GM23338 (cell line): ENCODE measurements at regions not wholly inside any gene's neighbourhood (a gene's known extent, or its start where the extent isn't known, plus 50 kb on each side); places are given as distances from the start of the nearest gene placed in this dataset.

Source experiments
- ATAC-seq: fragments of 200-7000 bp; cut with Tn5 transposase; 3 replicates; pipeline ENCODE4 v1.9.1; 2020
- DNase-seq: peaks from one replicate; pipeline ENCODE4 v3.0.0-alpha.2; 2015; ENCODE audit warnings: low spot score
- H2AFZ ChIP-seq: fragments of 200-600 bp; sonication (generic); 2 replicates; pipeline ENCODE4 v1.8.0; 2016; ENCODE audit warnings: antibody characterized with exemption, mild to moderate bottlenecking, moderate library complexity
- H3F3A ChIP-seq: fragments of 200-600 bp; sonication (generic); replicated peaks from 2 replicates; pipeline ENCODE4 v1.8.0; 2017; ENCODE audit warnings: antibody characterized with exemption, mixed run types, low read depth
- H3K27ac ChIP-seq: fragments of 200-600 bp; sonication (generic); 2 replicates; pipeline ENCODE4 v1.6.1; 2016; ENCODE audit warnings: low read depth
- H3K27me3 ChIP-seq: fragments of 200-600 bp; sonication (generic); 2 replicates; pipeline ENCODE4 v1.8.0; 2016; ENCODE audit warnings: mild to moderate bottlenecking, mixed run types, moderate library complexity; ENCODE audit not compliant: insufficient read depth
- H3K36me3 ChIP-seq: fragments of 200-600 bp; sonication (generic); 2 replicates; pipeline ENCODE4 v1.8.0; 2016; ENCODE audit warnings: mild to moderate bottlenecking; ENCODE audit not compliant: insufficient read depth
- H3K4me1 ChIP-seq: fragments of 200-600 bp; sonication (generic); 2 replicates; pipeline ENCODE4 v1.8.0; 2016; ENCODE audit warnings: mild to moderate bottlenecking, moderate library complexity; ENCODE audit not compliant: insufficient read depth
- H3K4me2 ChIP-seq: fragments of 200-600 bp; sonication (generic); 2 replicates; pipeline ENCODE4 v1.7.1; 2017; ENCODE audit warnings: mixed run types
- H3K4me3 ChIP-seq: fragments of 200-600 bp; sonication (generic); 2 replicates; pipeline ENCODE4 v1.6.1; 2016; ENCODE audit warnings: mixed run types
- H3K79me2 ChIP-seq: fragments of 200-600 bp; sonication (generic); replicated peaks from 2 replicates; pipeline ENCODE4 v1.8.0; 2017; ENCODE audit warnings: mild to moderate bottlenecking; ENCODE audit not compliant: insufficient read depth
- H3K9me2 ChIP-seq: fragments of 200-600 bp; sonication (generic); 2 replicates; pipeline ENCODE4 v1.8.0; 2017; ENCODE audit not compliant: insufficient read depth
- H4K20me1 ChIP-seq: fragments of 200-600 bp; sonication (generic); replicated peaks from 2 replicates; pipeline ENCODE4 v1.8.0; 2017; ENCODE audit warnings: mild to moderate bottlenecking; ENCODE audit not compliant: insufficient read depth
- H3K27ac Mint-ChIP-seq: 2 replicates; pipeline ENCODE4 v1.8.0; 2020; ENCODE audit warnings: inconsistent platforms, mild to moderate bottlenecking, moderate library complexity, mixed read lengths
- H3K27me3 Mint-ChIP-seq: 3 replicates; pipeline ENCODE4 v1.8.0; 2022; ENCODE audit warnings: low read depth, mild to moderate bottlenecking, moderate library complexity, mixed read lengths, inconsistent platforms; ENCODE audit not compliant: insufficient read depth, poor library complexity
- H3K36me3 Mint-ChIP-seq: 3 replicates; pipeline ENCODE4 v1.8.0; 2021; ENCODE audit warnings: low read depth, mild to moderate bottlenecking, inconsistent platforms, moderate library complexity, mixed read lengths
- H3K4me1 Mint-ChIP-seq: 3 replicates; pipeline ENCODE4 v1.8.0; 2020; ENCODE audit warnings: mild to moderate bottlenecking, inconsistent platforms, mixed read lengths
- H3K4me3 Mint-ChIP-seq: 3 replicates; pipeline ENCODE4 v1.8.0; 2021; ENCODE audit warnings: moderate library complexity, mild to moderate bottlenecking, inconsistent platforms, mixed read lengths
- H3K9me3 Mint-ChIP-seq: 3 replicates; pipeline ENCODE4 v1.8.0; 2020; ENCODE audit warnings: moderate library complexity, mild to moderate bottlenecking, inconsistent platforms, mixed read lengths
- CREB1 ChIP-seq: fragments of 250-450 bp; sonication (Bioruptor Pico); IDR thresholded peaks from 2 replicates; pipeline ENCODE4 v1.5.0; 2020; ENCODE audit warnings: low read depth, mild to moderate bottlenecking, moderate library complexity
- EZH2 ChIP-seq: fragments of 200-600 bp; sonication (generic); IDR thresholded peaks from one replicate; pipeline ENCODE4 v1.8.0; 2017; ENCODE audit warnings: antibody characterized with exemption, mild to moderate bottlenecking, low read depth; ENCODE audit not compliant: unreplicated experiment
- EZH2phosphoT487 ChIP-seq: fragments of 200-600 bp; sonication (generic); IDR thresholded peaks from one replicate; pipeline ENCODE4 v1.8.1; 2018; ENCODE audit warnings: antibody characterized with exemption; ENCODE audit not compliant: unreplicated experiment
- JUNB ChIP-seq: IDR thresholded peaks from one replicate; pipeline ENCODE4 v1.6.1; 2016; ENCODE audit warnings: antibody characterized with exemption; ENCODE audit not compliant: unreplicated experiment
- REST ChIP-seq: IDR thresholded peaks from one replicate; pipeline ENCODE4 v1.6.1; 2018; ENCODE audit warnings: antibody characterized with exemption; ENCODE audit not compliant: unreplicated experiment
- ZNF114 ChIP-seq: fragments of 250-450 bp; sonication (Bioruptor Pico); IDR thresholded peaks from 2 replicates; pipeline ENCODE4 v1.5.0; 2020; ENCODE audit warnings: mild to moderate bottlenecking, moderate library complexity
- ZNF331 ChIP-seq: fragments of 250-450 bp; sonication (Bioruptor Pico); IDR thresholded peaks from 2 replicates; pipeline ENCODE4 v1.5.0; 2020; ENCODE audit warnings: low read depth, mild to moderate bottlenecking, moderate library complexity
- TF ChIP-seq, protein P1 (sequence below), 2 experiments: fragments of 200-600 bp in 1 of 2; sonication (generic) in 1 of 2; conservative IDR thresholded peaks; 2 replicates each; pipeline versions ENCODE4 v1.5.1 to v1.6.1; 2016 to 2017; ENCODE audit warnings: antibody characterized with exemption in 2 of 2, low read depth in 2 of 2, mild to moderate bottlenecking in 2 of 2, moderate library complexity in 1 of 2
- TF ChIP-seq, protein P2 (sequence below): IDR thresholded peaks from 2 replicates; pipeline ENCODE4 v1.6.1; 2016; ENCODE audit warnings: antibody characterized with exemption

DNA sequence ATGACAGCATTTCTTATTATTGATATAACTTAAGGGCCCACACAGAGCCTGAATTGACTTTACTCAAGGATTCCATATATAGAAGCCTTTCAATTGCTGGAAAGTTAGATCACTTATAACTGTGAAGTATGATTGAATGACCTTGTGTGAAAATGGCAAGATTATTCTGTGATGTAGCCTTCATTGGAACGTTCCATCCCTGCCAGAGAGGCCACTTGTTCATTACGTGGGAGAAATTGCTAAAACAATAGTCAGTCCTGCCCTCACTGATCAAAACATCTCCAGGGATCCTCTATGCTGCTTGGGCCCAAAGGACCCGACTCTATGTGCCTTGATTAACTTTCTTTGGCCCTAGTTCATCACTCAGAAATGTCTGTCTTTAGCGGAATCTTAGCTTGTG is 159.5 kb upstream of the BLID start:
- Histone ChIP-seq H3K4me1 (0 out of 2 replicates have a peak, but pooled peaks cover 3% of the 10 kb centered on the region), H4K20me1 (no peaks in the 10 kb centered on the region), H2AFZ (no peak overlapping the region), H3K4me3 (no peak overlapping the region), H3K27me3 (no peaks in the 10 kb centered on the region), H3K9me2 (no peaks in the 10 kb centered on the region), H3K79me2 (no peaks in the 10 kb centered on the region), H3K36me3 (no peaks in the 10 kb centered on the region), H3F3A (no peaks in the 10 kb centered on the region), H3K27ac (no peak overlapping the region), H3K4me2 (no peak overlapping the region)
- Mint-ChIP-seq H3K36me3 (no peaks in the 10 kb centered on the region), H3K9me3 (no peaks in the 10 kb centered on the region), H3K27me3 (peaks cover 1% of the 10 kb centered on the region), H3K4me3 (no peak overlapping the region), H3K27ac (no peak overlapping the region), H3K4me1 (peaks cover 8% of the 10 kb centered on the region; the same call in 2 of the 3 replicates)
- TF ChIP-seq ZNF331 (CRISPR knock-in tag), result no peak
- no peak for TF ChIP-seq CREB1
- no peak for TF ChIP-seq EZH2
- TF ChIP-seq, protein P1, sequence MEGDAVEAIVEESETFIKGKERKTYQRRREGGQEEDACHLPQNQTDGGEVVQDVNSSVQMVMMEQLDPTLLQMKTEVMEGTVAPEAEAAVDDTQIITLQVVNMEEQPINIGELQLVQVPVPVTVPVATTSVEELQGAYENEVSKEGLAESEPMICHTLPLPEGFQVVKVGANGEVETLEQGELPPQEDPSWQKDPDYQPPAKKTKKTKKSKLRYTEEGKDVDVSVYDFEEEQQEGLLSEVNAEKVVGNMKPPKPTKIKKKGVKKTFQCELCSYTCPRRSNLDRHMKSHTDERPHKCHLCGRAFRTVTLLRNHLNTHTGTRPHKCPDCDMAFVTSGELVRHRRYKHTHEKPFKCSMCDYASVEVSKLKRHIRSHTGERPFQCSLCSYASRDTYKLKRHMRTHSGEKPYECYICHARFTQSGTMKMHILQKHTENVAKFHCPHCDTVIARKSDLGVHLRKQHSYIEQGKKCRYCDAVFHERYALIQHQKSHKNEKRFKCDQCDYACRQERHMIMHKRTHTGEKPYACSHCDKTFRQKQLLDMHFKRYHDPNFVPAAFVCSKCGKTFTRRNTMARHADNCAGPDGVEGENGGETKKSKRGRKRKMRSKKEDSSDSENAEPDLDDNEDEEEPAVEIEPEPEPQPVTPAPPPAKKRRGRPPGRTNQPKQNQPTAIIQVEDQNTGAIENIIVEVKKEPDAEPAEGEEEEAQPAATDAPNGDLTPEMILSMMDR (conservative IDR thresholded peaks at IDR 0.05; ENCODE audit: low read depth in 2 of 2), result no peak
- TF ChIP-seq EZH2phosphoT487, result no peak
- TF ChIP-seq, protein P2, sequence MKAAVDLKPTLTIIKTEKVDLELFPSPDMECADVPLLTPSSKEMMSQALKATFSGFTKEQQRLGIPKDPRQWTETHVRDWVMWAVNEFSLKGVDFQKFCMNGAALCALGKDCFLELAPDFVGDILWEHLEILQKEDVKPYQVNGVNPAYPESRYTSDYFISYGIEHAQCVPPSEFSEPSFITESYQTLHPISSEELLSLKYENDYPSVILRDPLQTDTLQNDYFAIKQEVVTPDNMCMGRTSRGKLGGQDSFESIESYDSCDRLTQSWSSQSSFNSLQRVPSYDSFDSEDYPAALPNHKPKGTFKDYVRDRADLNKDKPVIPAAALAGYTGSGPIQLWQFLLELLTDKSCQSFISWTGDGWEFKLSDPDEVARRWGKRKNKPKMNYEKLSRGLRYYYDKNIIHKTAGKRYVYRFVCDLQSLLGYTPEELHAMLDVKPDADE, result no peak
- no peak for TF ChIP-seq JUNB
- TF ChIP-seq REST, result no peak
- TF ChIP-seq ZNF114 (CRISPR knock-in tag), result no peak
- DNase-seq, result no peak
- no peak for ATAC-seq
